ENCODE measurements at regions not wholly inside any gene's neighbourhood (a gene's known extent, or its start where the extent isn't known, plus 50 kb on each side); places are given as distances from the start of the nearest gene placed in this dataset.

DNA sequence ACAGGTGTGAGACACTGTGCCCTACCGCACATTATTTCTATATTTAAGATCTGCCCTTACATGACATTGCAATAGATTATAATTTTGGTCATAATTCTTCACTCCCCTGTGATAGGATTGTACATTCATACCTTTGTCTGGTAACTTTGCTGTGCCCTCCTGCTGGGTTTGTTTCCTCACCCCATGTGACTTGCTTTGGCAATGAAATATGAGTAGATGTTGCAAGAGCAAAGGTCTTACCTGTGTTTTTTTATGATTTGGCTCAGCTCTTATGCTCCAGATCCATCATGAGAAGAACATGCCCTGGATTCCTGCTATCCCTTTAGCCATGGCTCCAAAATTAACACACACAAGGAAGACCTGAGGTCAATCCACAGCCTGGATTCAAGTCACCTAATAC lies 137.7 kb upstream of the EOMES start:
- BruUV-seq (replicated peaks) = no TSS peak
- no peak overlapping the region for H2AFZ ChIP-seq (ENCODE audit: low read depth, low read length, poor library complexity, severe bottlenecking)
- no peak for ATAC-seq
- TF ChIP-seq CEBPB (IDR thresholded peaks at IDR 0.05; ENCODE audit: low read depth) (peak; percentile 61), POLR2AphosphoS5 (IDR thresholded peaks at IDR 0.05; ENCODE audit: low read depth, low read length) (no peak), ELF1 (IDR thresholded peaks at IDR 0.05; ENCODE audit: borderline replicate concordance, low read depth) (no peak)
- no peaks in the 10 kb centered on the region for H3K36me3 ChIP-seq (ENCODE audit: control insufficient read depth in 1 of 2, insufficient read depth in 2 of 2, low read length in 2 of 2)
- intact Hi-C loops (cut with micrococcal nuclease) = no loop called here
- H3K4me1 ChIP-seq (ENCODE audit: control insufficient read depth in 1 of 2, insufficient read depth in 2 of 2, low read length in 2 of 2) = peaks cover 4 to 7% of the 10 kb centered on the region in 2 experiments; a peak in 2 of 4 replicates
- H4K20me1 ChIP-seq (ENCODE audit: insufficient read depth) = no peaks in the 10 kb centered on the region
- H3K9me3 ChIP-seq (ENCODE audit: control insufficient read depth in 1 of 2, insufficient read depth in 1 of 2, low read depth in 1 of 2, low read length in 2 of 2) = no peaks in the 10 kb centered on the region
- CTCF ChIA-PET = no interaction called here
- H3K9me2 ChIP-seq (ENCODE audit: insufficient read depth) = no peaks in the 10 kb centered on the region
- no peaks in the 10 kb centered on the region for H3K79me2 ChIP-seq (ENCODE audit: insufficient read depth, low read length)
- H3K9ac ChIP-seq (ENCODE audit: low read length) = no peak overlapping the region
- DNase-seq (ENCODE audit: low read depth, low spot score) = no peak
- no peaks in the 10 kb centered on the region for H3K27me3 ChIP-seq (ENCODE audit: insufficient read depth, low read length)
- no peak overlapping the region for H3K4me2 ChIP-seq (ENCODE audit: low read length)
- no peak overlapping the region for H3K27ac ChIP-seq (ENCODE audit: low read depth, low read length)
- POLR2A ChIA-PET = no interaction called here
- H3K4me3 ChIP-seq (replicated peaks in 1 of 2; ENCODE audit: low read depth in 1 of 2, low read length in 2 of 2) = no peak overlapping the region
- RAD21 ChIA-PET (ENCODE audit: low non-redundant PET in 1 of 2, low total read pairs in 2 of 2, uncharacterized antibody in 2 of 2, unreplicated experiment in 2 of 2) = no interaction called here

DNA sequence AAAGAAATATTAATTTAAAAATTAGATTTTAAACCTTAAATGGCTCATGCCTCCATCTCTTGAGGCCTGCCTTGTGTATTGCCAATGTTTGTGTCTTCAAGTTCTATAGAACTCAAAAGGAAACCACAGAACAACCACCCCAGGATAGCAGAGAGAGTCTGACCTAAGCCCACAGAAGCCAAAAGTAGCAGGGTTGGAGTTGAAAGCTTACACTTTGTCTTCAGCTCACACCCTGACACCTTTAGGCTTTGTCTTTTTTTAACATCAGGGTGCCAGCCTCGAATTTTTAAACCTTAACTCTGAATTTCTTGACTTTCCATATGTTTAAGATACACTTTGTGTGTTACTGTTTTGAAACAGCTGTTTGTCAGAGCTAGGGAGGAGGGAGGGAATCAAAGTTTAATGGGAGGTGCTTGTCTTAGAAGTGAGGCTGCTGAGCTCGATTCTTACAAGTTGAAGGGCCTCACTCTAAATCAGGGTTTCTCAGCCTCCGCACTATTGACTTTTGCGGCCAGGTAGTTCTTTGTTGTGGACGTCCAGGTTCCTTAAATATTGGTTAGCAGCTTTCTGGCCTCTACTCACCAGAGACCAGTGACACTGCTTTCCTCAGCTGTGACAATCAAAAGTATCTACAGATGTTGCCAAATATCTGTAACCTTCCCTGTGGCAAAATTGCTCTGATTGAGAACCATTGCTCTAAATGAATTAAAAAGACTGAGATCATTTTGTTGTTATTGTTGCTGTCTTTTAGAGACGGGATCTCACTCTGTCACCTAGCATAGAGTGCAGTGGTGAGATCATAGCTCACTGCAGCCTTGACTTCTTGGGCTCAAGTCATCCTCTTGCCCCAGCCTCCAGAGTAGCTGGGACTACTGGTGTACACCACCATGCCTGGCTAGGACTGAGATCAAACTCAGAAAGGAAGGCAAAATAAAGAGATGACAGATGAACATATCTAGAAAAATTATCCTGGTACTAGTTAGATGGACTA lies 139.2 kb upstream of the EOMES start:
- no peaks in the 10 kb centered on the region for H3K79me2 ChIP-seq (ENCODE audit: insufficient read depth, low read length)
- intact Hi-C loops (cut with micrococcal nuclease) = no loop called here
- no peak overlapping the region for H3K4me3 ChIP-seq (replicated peaks in 1 of 2; ENCODE audit: low read depth in 1 of 2, low read length in 2 of 2)
- no peaks in the 10 kb centered on the region for H3K9me3 ChIP-seq (ENCODE audit: control insufficient read depth in 1 of 2, insufficient read depth in 1 of 2, low read depth in 1 of 2, low read length in 2 of 2)
- POLR2A ChIA-PET = no interaction called here
- H3K4me2 ChIP-seq (ENCODE audit: low read length) = no peak overlapping the region
- no peaks in the 10 kb centered on the region for H4K20me1 ChIP-seq (ENCODE audit: insufficient read depth)
- no peak overlapping the region for H3K9ac ChIP-seq (ENCODE audit: low read length)
- H2AFZ ChIP-seq (ENCODE audit: low read depth, low read length, poor library complexity, severe bottlenecking) = no peak overlapping the region
- BruUV-seq (replicated peaks) = no TSS peak
- no peak overlapping the region for H3K27ac ChIP-seq (ENCODE audit: low read depth, low read length)
- ATAC-seq = no peak
- peaks cover 4 to 7% of the 10 kb centered on the region in 2 experiments; a peak in 2 of 4 replicates for H3K4me1 ChIP-seq (ENCODE audit: control insufficient read depth in 1 of 2, insufficient read depth in 2 of 2, low read length in 2 of 2)
- H3K27me3 ChIP-seq (ENCODE audit: insufficient read depth, low read length) = no peaks in the 10 kb centered on the region
- RAD21 ChIA-PET (ENCODE audit: low non-redundant PET in 1 of 2, low total read pairs in 2 of 2, uncharacterized antibody in 2 of 2, unreplicated experiment in 2 of 2) = no interaction called here
- CTCF ChIA-PET = no interaction called here
- no peak for TF ChIP-seq CTCF (IDR thresholded peaks at IDR 0.05 in 2 of 3, conservative IDR thresholded peaks at IDR 0.05 in 1 of 3; ENCODE audit: borderline replicate concordance in 1 of 3, insufficient read depth in 1 of 3, low read depth in 2 of 3, low read length in 2 of 3)
- TF ChIP-seq CEBPB (IDR thresholded peaks at IDR 0.05; ENCODE audit: low read depth) = no peak
- TF ChIP-seq RAD21 (IDR thresholded peaks at IDR 0.05; ENCODE audit: low read depth) = no peak
- TF ChIP-seq POLR2A (IDR thresholded peaks at IDR 0.05; ENCODE audit: borderline replicate concordance, extremely low read depth, insufficient read depth, insufficient read length) = no peak
- no peak for TF ChIP-seq ZNF274 (IDR thresholded peaks at IDR 0.05; ENCODE audit: low read depth, low read length)
- TF ChIP-seq SIN3A (IDR thresholded peaks at IDR 0.05; ENCODE audit: low read depth) = no peak
- TF ChIP-seq JUND (IDR thresholded peaks at IDR 0.05) = no peak
- no peak for TF ChIP-seq CBX3 (IDR thresholded peaks at IDR 0.05; ENCODE audit: low read depth)
- DNase-seq (ENCODE audit: low read depth, low spot score) = no peak
- H3K9me2 ChIP-seq (ENCODE audit: insufficient read depth) = no peaks in the 10 kb centered on the region
- H3K36me3 ChIP-seq (ENCODE audit: control insufficient read depth in 1 of 2, insufficient read depth in 2 of 2, low read length in 2 of 2) = no peaks in the 10 kb centered on the region
